K562 (cell line): ENCODE measurements at regions not wholly inside any gene's neighbourhood (a gene's known extent, or its start where the extent isn't known, plus 50 kb on each side); places are given as distances from the start of the nearest gene placed in this dataset.

ENCODE experiments used
- ATAC-seq: fragments of 200-7000 bp; cut with Tn5 transposase; 3 replicates; pipeline ENCODE4 v1.9.1; 2020; ENCODE audit warnings: moderate library complexity
- BruUV-seq: library from RNA; stranded (reverse); fragments of 400-500 nt; replicated peaks from 2 replicates; lab custom pipeline; 2021; lab: Mats Ljungman, UMichigan
- CTCF ChIA-PET: fragments of 300-600 bp; formaldehyde crosslinking; extraction: SDS; loops from one replicate; lab custom pipeline; 2021; ENCODE audit warnings: low intra/inter-chr PET ratio; lab: Yijun Ruan, JAX
- POLR2A ChIA-PET: fragments of 300-600, 350-650 bp; sonication (Branson Sonifier 250); formaldehyde crosslinking; extraction: SDS; loops from one replicate; lab custom pipeline; 2021; ENCODE audit warnings: antibody characterized with exemption, inconsistent platforms; lab: Yijun Ruan, JAX
- DNase-seq, 4 experiments: peaks; one replicate each; pipeline versions ENCODE4 v3.0.0 to v3.0.0-alpha.2; 2011 to 2018; ENCODE audit warnings: low spot score in 3 of 4, mixed read lengths in 3 of 4; ENCODE audit errors: extremely low read depth in 1 of 4
- FAIRE-seq: peaks from 2 replicates; lab custom pipeline; 2011; peaks lifted over from hg19 to GRCh38; lab: Jason Lieb, UNC
- H2AFZ ChIP-seq: 2 replicates; pipeline ENCODE4 v1.6.0; 2011; ENCODE audit warnings: low read depth, low read length, control low read depth, inconsistent platforms
- H3K27ac ChIP-seq: fragments of 200-600 bp; 3 replicates; pipeline ENCODE4 v1.8.0; 2011; ENCODE audit warnings: low read depth, mild to moderate bottlenecking, control low read depth, inconsistent platforms, low read length, moderate library complexity, mixed read lengths; ENCODE audit errors: extremely low read depth
- H3K27me3 ChIP-seq, 2 experiments: fragments of 300-600 bp in 1 of 2; 2 replicates in 1 of 2; 3 replicates in 1 of 2; pipeline versions ENCODE4 v1.6.0 to v1.8.0; 2011; ENCODE audit warnings: inconsistent platforms in 2 of 2, low read length in 2 of 2, mild to moderate bottlenecking in 1 of 2, mixed read lengths in 1 of 2, moderate library complexity in 1 of 2; ENCODE audit not compliant: control insufficient read depth in 2 of 2, insufficient read depth in 2 of 2
- H3K36me3 ChIP-seq: fragments of 300-600 bp; 3 replicates; pipeline ENCODE4 v1.8.0; 2011; ENCODE audit warnings: mild to moderate bottlenecking, low read length, inconsistent platforms; ENCODE audit not compliant: control insufficient read depth, insufficient read depth
- H3K4me1 ChIP-seq, 2 experiments: fragments of 200-600 bp in 1 of 2; replicated peaks in 1 of 2; 2 replicates in 1 of 2; 3 replicates in 1 of 2; pipeline versions ENCODE4 v1.5.1 to v1.8.0; 2011; ENCODE audit warnings: inconsistent platforms in 2 of 2, low read length in 2 of 2, mild to moderate bottlenecking in 1 of 2, mixed read lengths in 1 of 2, moderate library complexity in 1 of 2; ENCODE audit not compliant: control insufficient read depth in 2 of 2, insufficient read depth in 2 of 2
- H3K4me2 ChIP-seq: 2 replicates; pipeline ENCODE4 v1.6.1; 2011; ENCODE audit warnings: low read length, control low read depth, inconsistent platforms, mixed read lengths; ENCODE audit not compliant: insufficient read depth
- H3K4me3 ChIP-seq: fragments of 200-600 bp; sonication (generic), shearing (Covaris generic); 2 replicates; pipeline ENCODE4 v1.5.1; 2016; ENCODE audit warnings: control low read depth, inconsistent platforms
- H3K79me2 ChIP-seq: fragments of 200-600 bp; 3 replicates; pipeline ENCODE4 v1.8.0; 2011; ENCODE audit warnings: low read length, inconsistent platforms; ENCODE audit not compliant: control insufficient read depth, insufficient read depth
- H3K9ac ChIP-seq, 2 experiments: 2 replicates each; pipeline versions ENCODE4 v1.6.0 to v1.6.1; 2011; ENCODE audit warnings: low read depth in 2 of 2, low read length in 2 of 2, control low read depth in 1 of 2, inconsistent platforms in 1 of 2, mild to moderate bottlenecking in 1 of 2, mixed read lengths in 1 of 2; ENCODE audit not compliant: insufficient read depth in 1 of 2
- H3K9me1 ChIP-seq: one replicate; pipeline ENCODE4 v1.6.0; 2011; ENCODE audit warnings: inconsistent platforms, mild to moderate bottlenecking, low read length, moderate library complexity; ENCODE audit not compliant: control insufficient read depth, insufficient read depth
- H3K9me3 ChIP-seq: replicated peaks from 2 replicates; pipeline ENCODE4 v1.5.1; 2011; ENCODE audit warnings: low read depth, low read length, inconsistent platforms; ENCODE audit not compliant: control insufficient read depth, insufficient read depth
- H4K20me1 ChIP-seq: replicated peaks from 2 replicates; pipeline ENCODE4 v1.6.1; 2011; ENCODE audit warnings: low read length, inconsistent platforms, mixed read lengths; ENCODE audit not compliant: control insufficient read depth, insufficient read depth
- BHLHE40 ChIP-seq: IDR thresholded peaks from 2 replicates; pipeline ENCODE4 v1.6.1; 2011; ENCODE audit warnings: low read length, improper control_type of control experiment
- CBX2 ChIP-seq: fragments of 200-600 bp; sonication (generic); IDR thresholded peaks from one replicate; pipeline ENCODE4 v1.6.1; 2012; ENCODE audit warnings: mild to moderate bottlenecking, low read length, inconsistent platforms; ENCODE audit not compliant: insufficient read depth, poor library complexity, severe bottlenecking
- HDAC8 ChIP-seq: fragments of 450-650 bp; IDR thresholded peaks from 2 replicates; pipeline ENCODE4 v1.6.1; 2016; ENCODE audit warnings: mild to moderate bottlenecking, missing genetic modification characterization, moderate library complexity, missing compliant biosample characterization
- MGA ChIP-seq: fragments of 450-650 bp; IDR thresholded peaks from 2 replicates; pipeline ENCODE4 v1.6.1; 2016; ENCODE audit warnings: mild to moderate bottlenecking, moderate library complexity
- TAF7 ChIP-seq: fragments of 450-650 bp; IDR thresholded peaks from 2 replicates; pipeline ENCODE4 v1.6.1; 2016; ENCODE audit warnings: missing genetic modification characterization, missing compliant biosample characterization
- UBTF ChIP-seq, 2 experiments: IDR thresholded peaks; 2 replicates each; pipeline ENCODE4 v1.6.1; 2012; ENCODE audit warnings: improper control_type of control experiment in 2 of 2, low read depth in 2 of 2, low read length in 2 of 2, borderline replicate concordance in 1 of 2
- WGBS: fragments of 100-300 bp; shearing (Covaris generic); methylation state at CpG from one replicate; pipeline ENCODE4 v1.1.6; 2016; ENCODE audit warnings: low coverage, mixed read lengths; ENCODE audit not compliant: insufficient coverage; ENCODE audit errors: missing lambda C conversion rate; 5-methylcytosine and 5-hydroxymethylcytosine counted together
- in situ Hi-C: fragments of 300-500 bp; cut with MboI; formaldehyde crosslinking; loops from 4 replicates; pipeline ENCODE4 v1.15.0; 2018; ENCODE audit warnings: inconsistent platforms, mixed read lengths
- intact Hi-C: fragments of 100-400 bp; cut with micrococcal nuclease; formaldehyde crosslinking; loops from 2 replicates; pipeline ENCODE4 v1.14.2; 2022

GRCh38 chr11:23789200-23789853 lies 707.5 kb upstream of the LUZP2 start:
- Histone ChIP-seq H3K9ac (no peak overlapping the region), H3K36me3 (no peaks in the 10 kb centered on the region), H2AFZ (no peak overlapping the region), H3K4me2 (no peak overlapping the region), H3K27ac (no peak overlapping the region), H3K79me2 (no peaks in the 10 kb centered on the region), H3K9me1 (no peaks in the 10 kb centered on the region), H4K20me1 (no peaks in the 10 kb centered on the region), H3K4me1 (no peaks in the 10 kb centered on the region), H3K9me3 (no peaks in the 10 kb centered on the region), H3K4me3 (no peak overlapping the region), H3K27me3 (no peaks in the 10 kb centered on the region)
- in situ Hi-C loops: no loop called here
- intact Hi-C loops: no loop called here
- ChIA-PET CTCF (no interaction called here), POLR2A (no interaction called here)
- no TSS peak for BruUV-seq
- ATAC-seq: no peak
- WGBS: 0% methylated on average over 4 of the region's 5 CpGs
- no peak for DNase-seq
- FAIRE-seq: no peak
- TF ChIP-seq BHLHE40 (no peak), HDAC8 (no peak), MGA (no peak), CBX2 (no peak), UBTF (IDR thresholded peaks at IDR 0.05; ENCODE audit: borderline replicate concordance in 1 of 2, low read depth in 2 of 2, low read length in 2 of 2) (no peak), TAF7 (tag) (no peak)
